HepG2 (cell line): ENCODE measurements at regions not wholly inside any gene's neighbourhood (a gene's known extent, or its start where the extent isn't known, plus 50 kb on each side); places are given as distances from the start of the nearest gene placed in this dataset.

Experiments
- CCAR2 ChIP-seq: fragments of 200-400 bp; formaldehyde crosslinking; optimal IDR thresholded peaks from 2 replicates; pipeline ENCODE3; 2018; ENCODE audit warnings: low read depth, mild to moderate bottlenecking, low read length, moderate library complexity
- CREB3 ChIP-seq: sonication (generic); formaldehyde crosslinking; IDR thresholded peaks from 2 replicates; pipeline ENCODE4 v1.5.0; 2020; ENCODE audit warnings: missing genetic modification reagents
- DMTF1 ChIP-seq: sonication (generic); formaldehyde crosslinking; IDR thresholded peaks from 2 replicates; pipeline ENCODE4 v1.4.0; 2020; ENCODE audit warnings: mild to moderate bottlenecking, missing genetic modification reagents
- FOXO1 ChIP-seq: sonication (generic); formaldehyde crosslinking; IDR thresholded peaks from 2 replicates; pipeline ENCODE4 v1.4.0; 2020; ENCODE audit warnings: missing genetic modification reagents
- GATAD1 ChIP-seq: IDR thresholded peaks from 2 replicates; pipeline ENCODE4 v1.6.1; 2016; ENCODE audit warnings: missing genetic modification reagents, missing compliant biosample characterization
- MAFG ChIP-seq: sonication (generic); formaldehyde crosslinking; IDR thresholded peaks from 2 replicates; pipeline ENCODE4 v1.5.1; 2020; ENCODE audit warnings: mild to moderate bottlenecking, missing genetic modification reagents
- NFIB ChIP-seq: sonication (generic); formaldehyde crosslinking; IDR thresholded peaks from 2 replicates; pipeline ENCODE4 v1.9.0; 2021; ENCODE audit warnings: missing genetic modification reagents, mild to moderate bottlenecking, borderline replicate concordance
- NFIC ChIP-seq: IDR thresholded peaks from 2 replicates; pipeline ENCODE4 v1.6.1; 2012; ENCODE audit warnings: mild to moderate bottlenecking, low read length, inconsistent platforms
- NPAS2 ChIP-seq: sonication (generic); formaldehyde crosslinking; IDR thresholded peaks from 2 replicates; pipeline ENCODE4 v1.8.0; 2022; ENCODE audit warnings: mild to moderate bottlenecking, missing genetic modification reagents, borderline replicate concordance
- PBX2 ChIP-seq: IDR thresholded peaks from 2 replicates; pipeline ENCODE4 v1.6.1; 2016; ENCODE audit warnings: control low read depth
- RXRB ChIP-seq: IDR thresholded peaks from 2 replicates; pipeline ENCODE4 v1.6.1; 2016; ENCODE audit warnings: borderline replicate concordance, missing genetic modification reagents, missing compliant biosample characterization
- SNAI1 ChIP-seq: sonication (generic); formaldehyde crosslinking; IDR thresholded peaks from 2 replicates; pipeline ENCODE4 v1.5.0; 2020; ENCODE audit warnings: mild to moderate bottlenecking, missing genetic modification reagents, borderline replicate concordance
- TFAP4 ChIP-seq: sonication (generic); IDR thresholded peaks from 2 replicates; pipeline ENCODE4 v1.6.1; 2016; ENCODE audit warnings: low read depth, borderline replicate concordance
- WIZ ChIP-seq: sonication (generic); formaldehyde crosslinking; IDR thresholded peaks from 2 replicates; pipeline ENCODE4 v1.5.1; 2020; ENCODE audit warnings: mild to moderate bottlenecking, missing genetic modification reagents
- XBP1 ChIP-seq: sonication (generic); formaldehyde crosslinking; IDR thresholded peaks from 2 replicates; pipeline ENCODE4 v1.5.0; 2020; ENCODE audit warnings: missing genetic modification reagents
- ZC3H4 ChIP-seq: sonication (generic); formaldehyde crosslinking; IDR thresholded peaks from 2 replicates; pipeline ENCODE4 v1.4.0; 2020; ENCODE audit warnings: missing genetic modification reagents, borderline replicate concordance
- ZKSCAN1 ChIP-seq: fragments of 150-350 bp; IDR thresholded peaks from 2 replicates; pipeline ENCODE4 v1.6.1; 2014; ENCODE audit warnings: low read length
- ZNF12 ChIP-seq: sonication (generic); formaldehyde crosslinking; IDR thresholded peaks from 2 replicates; pipeline ENCODE4 v1.5.0; 2020; ENCODE audit warnings: missing genetic modification reagents
- ZNF333 ChIP-seq: sonication (generic); formaldehyde crosslinking; IDR thresholded peaks from 2 replicates; pipeline ENCODE4 v1.4.0; 2020; ENCODE audit warnings: mild to moderate bottlenecking, missing genetic modification reagents, borderline replicate concordance
- ZNF343 ChIP-seq: sonication (generic); formaldehyde crosslinking; IDR thresholded peaks from 2 replicates; pipeline ENCODE4 v1.4.0; 2020; ENCODE audit warnings: mild to moderate bottlenecking, missing genetic modification reagents
- ZNF510 ChIP-seq: sonication (generic); formaldehyde crosslinking; IDR thresholded peaks from 2 replicates; pipeline ENCODE4 v1.4.0; 2020; ENCODE audit warnings: low read depth, mild to moderate bottlenecking, missing genetic modification reagents
- ZNF782 ChIP-seq: sonication (generic); formaldehyde crosslinking; IDR thresholded peaks from 2 replicates; pipeline ENCODE4 v1.4.0; 2020; ENCODE audit warnings: missing genetic modification reagents, mild to moderate bottlenecking, borderline replicate concordance
- ZSCAN12 ChIP-seq: sonication (generic); formaldehyde crosslinking; IDR thresholded peaks from 2 replicates; pipeline ENCODE4 v1.9.0; 2021; ENCODE audit warnings: mild to moderate bottlenecking, missing genetic modification reagents
- ZSCAN29 ChIP-seq: sonication (generic); formaldehyde crosslinking; conservative IDR thresholded peaks from 2 replicates; pipeline ENCODE4 v1.4.0; 2020; ENCODE audit warnings: mild to moderate bottlenecking, missing genetic modification reagents
- ZSCAN30 ChIP-seq: sonication (generic); formaldehyde crosslinking; IDR thresholded peaks from 2 replicates; pipeline ENCODE4 v1.5.0; 2020; ENCODE audit warnings: mild to moderate bottlenecking, missing genetic modification reagents

GRCh38 chr20:53869466-53870258 is 200.7 kb downstream of the BCAS1 start (continued):
- no peak for TF ChIP-seq PBX2 (CRISPR knock-in tag)
- TF ChIP-seq RXRB (CRISPR knock-in tag) = peak; percentile 87
- TF ChIP-seq CREB3 (CRISPR knock-in tag) = peak; percentile 32; the same call in 1 of the 2 replicates
- peak; percentile 90 for TF ChIP-seq FOXO1 (CRISPR knock-in tag)
- TF ChIP-seq WIZ (CRISPR knock-in tag) = peak; percentile 81; the same call in 1 of the 2 replicates
- TF ChIP-seq ZKSCAN1 = no peak; the same call in 1 of the 2 replicates
- no peak for TF ChIP-seq ZSCAN12 (CRISPR knock-in tag)
- TF ChIP-seq MAFG (CRISPR knock-in tag) = no peak
- TF ChIP-seq ZC3H4 (CRISPR knock-in tag) = no peak
- TF ChIP-seq DMTF1 (CRISPR knock-in tag) = no peak
- TF ChIP-seq NPAS2 (CRISPR knock-in tag) = no peak
- peak; percentile 63; the same call in 1 of the 2 replicates for TF ChIP-seq ZSCAN29 (CRISPR knock-in tag)
- TF ChIP-seq ZNF782 (CRISPR knock-in tag) = no peak; the same call in 1 of the 2 replicates
- no peak for TF ChIP-seq ZNF510
- no peak for TF ChIP-seq NFIB (CRISPR knock-in tag)
- TF ChIP-seq NFIC = peak; percentile 69
- TF ChIP-seq ZNF12 (CRISPR knock-in tag) = peak; percentile 78; the same call in 1 of the 2 replicates
- no peak for TF ChIP-seq CCAR2
- 0 out of 2 replicates have a peak, but pooled peaks have one; percentile 3 for TF ChIP-seq ZSCAN30 (CRISPR knock-in tag)
- TF ChIP-seq TFAP4 = no peak; the same call in 1 of the 2 replicates
- no peak for TF ChIP-seq ZNF343
- no peak for TF ChIP-seq ZNF333 (CRISPR knock-in tag)
- 0 out of 2 replicates have a peak, but pooled peaks have one; percentile 57 for TF ChIP-seq GATAD1 (CRISPR knock-in tag)
- TF ChIP-seq SNAI1 (CRISPR knock-in tag) = peak; percentile 66; the same call in 1 of the 2 replicates
- peak; percentile 66; the same call in 1 of the 2 replicates for TF ChIP-seq XBP1
